ENCODE measurements at regions not wholly inside any gene's neighbourhood (a gene's known extent, or its start where the extent isn't known, plus 50 kb on each side); places are given as distances from the start of the nearest gene placed in this dataset.

DNA sequence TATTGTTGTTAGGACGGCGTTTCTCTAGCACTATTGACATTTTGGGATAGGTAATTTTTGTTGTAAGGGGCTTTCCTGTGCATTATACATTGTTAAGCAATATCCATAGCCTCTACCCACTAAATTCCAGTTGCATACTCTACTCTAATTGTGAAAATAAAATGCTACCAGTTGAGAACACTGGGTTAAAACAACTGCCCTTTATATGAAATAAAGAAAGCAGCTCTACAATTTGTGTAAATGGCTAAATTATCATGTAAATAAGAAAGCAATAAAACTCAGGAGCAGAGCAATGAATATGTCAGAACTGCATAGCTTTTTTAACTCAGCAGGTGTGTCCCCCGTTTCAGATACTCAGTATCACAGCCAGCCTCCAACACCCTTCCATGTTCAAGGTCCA is 812.7 kb upstream of the NRXN1 start:
- Mint-ChIP-seq H3K27ac (no peak overlapping the region), H3K36me3 (no peaks in the 10 kb centered on the region), H3K4me3 (no peak overlapping the region), H3K9me3 (peaks cover 0 to 43% (median 8%) of the 10 kb centered on the region in 5 donors), H3K4me1 (no peaks in the 10 kb centered on the region), H3K27me3 (peaks cover 0 to 2% of the 10 kb centered on the region in 2 donors)
- ChIA-PET CTCF (no interaction called here), POLR2A (no interaction called here)
- H3K27ac ChIP-seq (ENCODE audit: low read depth, low read length): no peak overlapping the region
- no peaks in the 10 kb centered on the region for H3K4me1 ChIP-seq (ENCODE audit: insufficient read depth, low read length)
- no peak for DNase-seq
- H3K4me3 ChIP-seq (ENCODE audit: low read length): no peak overlapping the region
- H3K36me3 ChIP-seq (ENCODE audit: insufficient read depth, low read length): no peaks in the 10 kb centered on the region
- H3K9me3 ChIP-seq (ENCODE audit: low read length): no peaks in the 10 kb centered on the region
- no peaks in the 10 kb centered on the region for H3K27me3 ChIP-seq (ENCODE audit: insufficient read depth, low read length, poor library complexity, severe bottlenecking)

- DNase-seq: no peak
- CTCF ChIA-PET: no interaction called here
- Histone ChIP-seq H3K9me3 (ENCODE audit: low read length) (no peaks in the 10 kb centered on the region), H3K27ac (ENCODE audit: low read depth, low read length) (no peak overlapping the region), H3K4me3 (ENCODE audit: low read length) (no peak overlapping the region), H3K4me1 (ENCODE audit: insufficient read depth, low read length) (no peaks in the 10 kb centered on the region), H3K27me3 (ENCODE audit: insufficient read depth, low read length, poor library complexity, severe bottlenecking) (no peaks in the 10 kb centered on the region), H3K36me3 (ENCODE audit: insufficient read depth, low read length) (no peaks in the 10 kb centered on the region)
- Mint-ChIP-seq H3K4me3 (no peak overlapping the region), H3K4me1 (no peaks in the 10 kb centered on the region), H3K36me3 (no peaks in the 10 kb centered on the region), H3K27me3 (no peaks in the 10 kb centered on the region), H3K9me3 (peaks cover 2 to 30% (median 4%) of the 10 kb centered on the region in 5 donors), H3K27ac (no peak overlapping the region)
- POLR2A ChIA-PET: no interaction called here
These were observed 797.5 kb upstream of the NRXN1 start for GRCh38 chr2:51829477-51829876.

DNA sequence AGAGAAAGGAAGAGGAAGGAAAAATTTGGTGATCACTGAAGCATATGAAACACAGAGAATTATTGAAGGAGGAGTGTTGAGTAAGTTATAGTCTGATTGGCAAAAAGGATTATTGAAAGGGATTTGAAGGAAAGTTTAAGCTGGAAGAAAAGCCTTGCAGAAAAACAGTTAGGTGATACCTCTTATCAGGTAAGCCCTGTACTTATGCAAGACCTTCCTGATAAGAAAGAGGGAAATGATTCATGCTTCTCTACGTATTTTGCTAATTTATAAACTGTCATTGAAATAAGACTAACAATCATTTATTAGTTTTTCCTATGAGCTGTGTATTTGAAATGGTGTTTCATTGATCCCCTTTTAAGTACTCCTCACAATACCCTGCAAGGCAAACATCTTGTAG is 793.9 kb upstream of the NRXN1 start:
- Mint-ChIP-seq H3K4me3 (no peak overlapping the region), H3K27me3 (no peaks in the 10 kb centered on the region), H3K27ac (no peak overlapping the region), H3K9me3 (peaks cover 2 to 41% (median 4%) of the 10 kb centered on the region in 5 donors), H3K4me1 (no peaks in the 10 kb centered on the region), H3K36me3 (no peaks in the 10 kb centered on the region)
- H3K36me3 ChIP-seq (ENCODE audit: insufficient read depth, low read length): no peaks in the 10 kb centered on the region
- H3K9me3 ChIP-seq (ENCODE audit: low read length): no peaks in the 10 kb centered on the region
- no peak overlapping the region for H3K4me3 ChIP-seq (ENCODE audit: low read length)
- no peak overlapping the region for H3K27ac ChIP-seq (ENCODE audit: low read depth, low read length)
- CTCF ChIA-PET: no interaction called here
- no peak for DNase-seq
- POLR2A ChIA-PET: no interaction called here
- no peaks in the 10 kb centered on the region for H3K27me3 ChIP-seq (ENCODE audit: insufficient read depth, low read length, poor library complexity, severe bottlenecking)
- no peaks in the 10 kb centered on the region for H3K4me1 ChIP-seq (ENCODE audit: insufficient read depth, low read length)

DNA sequence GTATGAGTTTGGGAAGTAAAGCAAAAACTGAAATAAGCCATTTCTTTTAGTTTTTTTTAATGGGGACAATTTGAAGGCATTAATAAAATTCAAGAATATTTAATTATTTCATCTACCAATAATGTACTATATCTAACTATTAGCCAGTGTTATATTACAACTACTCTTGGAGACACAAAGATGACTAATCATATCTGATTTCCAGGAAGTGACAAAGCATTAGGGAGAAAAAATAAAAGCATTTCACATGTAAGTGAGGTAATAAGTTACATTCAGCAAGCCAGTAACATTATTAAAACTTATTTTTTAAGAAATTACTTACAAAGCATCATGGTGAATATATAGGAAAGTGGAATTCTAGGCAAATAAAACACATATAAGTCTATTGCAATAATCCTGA is 781.3 kb upstream of the NRXN1 start:
- Histone ChIP-seq H3K36me3 (ENCODE audit: insufficient read depth, low read length) (no peaks in the 10 kb centered on the region), H3K4me1 (ENCODE audit: insufficient read depth, low read length) (no peaks in the 10 kb centered on the region), H3K27ac (ENCODE audit: low read depth, low read length) (no peak overlapping the region), H3K27me3 (ENCODE audit: insufficient read depth, low read length, poor library complexity, severe bottlenecking) (no peaks in the 10 kb centered on the region), H3K9me3 (ENCODE audit: low read length) (no peaks in the 10 kb centered on the region), H3K4me3 (ENCODE audit: low read length) (no peak overlapping the region)
- no peak overlapping the region for H3K27ac Mint-ChIP-seq
- no peaks in the 10 kb centered on the region for H3K4me1 Mint-ChIP-seq
- H3K9me3 Mint-ChIP-seq: peaks cover 0 to 37% (median 4%) of the 10 kb centered on the region in 5 donors
- no peak overlapping the region for H3K4me3 Mint-ChIP-seq
- no peak for DNase-seq
- H3K27me3 Mint-ChIP-seq: no peaks in the 10 kb centered on the region
- H3K36me3 Mint-ChIP-seq: no peaks in the 10 kb centered on the region
- POLR2A ChIA-PET: no interaction called here
- CTCF ChIA-PET: no interaction called here

DNA sequence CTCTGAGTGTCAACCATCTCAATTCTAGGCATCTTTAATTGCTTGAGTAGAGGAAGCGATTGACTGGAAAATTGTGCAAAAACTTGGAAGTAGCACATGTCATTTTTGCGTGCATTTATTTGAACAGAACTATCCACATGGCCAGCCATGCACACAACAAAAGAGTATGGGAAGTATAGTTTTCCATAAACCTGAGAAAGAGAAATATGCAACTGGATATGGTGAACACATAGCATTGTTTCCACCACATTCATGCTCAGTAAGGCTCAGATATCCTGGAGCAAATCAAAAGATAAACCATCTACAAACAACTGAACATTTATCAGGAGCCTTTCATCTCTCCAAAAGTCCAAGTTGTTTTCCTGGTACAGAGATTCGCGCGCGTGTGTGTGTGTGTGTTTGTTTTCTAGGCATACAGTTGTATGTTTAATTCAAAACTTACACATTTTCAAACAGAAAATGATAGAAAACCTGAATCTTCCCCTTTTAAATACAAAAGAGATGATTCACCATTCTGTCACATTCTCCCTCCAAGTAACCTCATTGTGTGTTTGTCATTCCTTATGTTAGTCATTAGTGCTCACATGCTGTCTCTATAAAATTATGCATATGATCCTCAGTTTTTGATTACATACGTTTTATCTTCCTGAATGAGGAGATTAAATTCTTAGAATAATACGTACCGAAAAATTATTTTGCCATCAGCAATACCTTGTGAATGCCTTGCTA is 780.4 kb upstream of the NRXN1 start:
- no peak for DNase-seq
- Histone ChIP-seq H3K36me3 (ENCODE audit: insufficient read depth, low read length) (no peaks in the 10 kb centered on the region), H3K27ac (ENCODE audit: low read depth, low read length) (no peak overlapping the region), H3K4me1 (ENCODE audit: insufficient read depth, low read length) (no peaks in the 10 kb centered on the region), H3K9me3 (ENCODE audit: low read length) (no peaks in the 10 kb centered on the region), H3K4me3 (ENCODE audit: low read length) (no peak overlapping the region), H3K27me3 (ENCODE audit: insufficient read depth, low read length, poor library complexity, severe bottlenecking) (no peaks in the 10 kb centered on the region)
- Mint-ChIP-seq H3K27ac (no peak overlapping the region), H3K9me3 (peaks cover 0 to 35% (median 4%) of the 10 kb centered on the region in 5 donors), H3K4me3 (no peak overlapping the region), H3K4me1 (no peaks in the 10 kb centered on the region), H3K36me3 (no peaks in the 10 kb centered on the region), H3K27me3 (no peaks in the 10 kb centered on the region)
- POLR2A ChIA-PET: no interaction called here
- CTCF ChIA-PET: no interaction called here

DNA sequence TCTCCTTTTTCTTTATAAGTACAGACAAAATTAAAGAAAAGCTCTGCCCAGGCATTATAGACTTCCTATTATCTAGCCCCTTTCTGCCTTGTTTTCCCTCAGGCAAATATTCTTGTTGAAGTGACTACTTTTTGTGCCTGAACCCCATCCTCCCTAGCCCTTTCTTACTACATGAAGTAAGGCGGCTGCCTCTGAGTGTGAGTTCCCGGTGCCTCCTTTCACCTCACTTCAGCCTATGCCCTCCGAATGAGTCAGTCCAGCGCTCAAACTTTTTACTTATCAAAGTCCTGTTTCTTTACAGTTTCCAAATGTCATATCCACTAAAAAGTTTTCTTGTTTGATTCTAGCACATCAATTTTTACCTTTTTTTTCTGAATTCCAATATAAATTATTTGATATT is 778.3 kb upstream of the NRXN1 start:
- ChIA-PET CTCF (no interaction called here), POLR2A (no interaction called here)

DNA sequence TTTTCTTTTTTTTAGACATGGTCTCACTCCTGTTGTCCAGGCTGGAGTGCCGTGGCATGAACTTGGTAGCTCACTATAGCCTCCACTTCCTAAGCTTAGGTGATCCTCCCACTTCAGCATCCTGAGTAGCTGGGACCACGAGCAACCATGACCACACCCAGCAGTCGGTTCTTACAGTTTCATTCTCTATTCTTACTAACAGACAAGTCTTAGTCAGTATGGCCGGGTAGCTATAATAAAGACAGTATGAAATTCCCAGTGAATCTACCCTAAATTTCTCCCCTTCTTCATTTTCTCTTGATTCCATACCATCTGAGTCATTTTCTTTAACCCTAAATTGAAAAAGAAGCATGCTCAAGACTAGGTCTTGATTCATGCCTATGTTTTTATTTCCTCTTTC is 775.3 kb upstream of the NRXN1 start:
- CTCF ChIA-PET: no interaction called here
- Histone ChIP-seq H3K36me3 (ENCODE audit: insufficient read depth, low read length) (no peaks in the 10 kb centered on the region), H3K4me1 (ENCODE audit: insufficient read depth, low read length) (no peaks in the 10 kb centered on the region), H3K27me3 (ENCODE audit: insufficient read depth, low read length, poor library complexity, severe bottlenecking) (no peaks in the 10 kb centered on the region), H3K27ac (ENCODE audit: low read depth, low read length) (no peak overlapping the region), H3K4me3 (ENCODE audit: low read length) (no peak overlapping the region), H3K9me3 (ENCODE audit: low read length) (no peaks in the 10 kb centered on the region)
- no peak for DNase-seq
- Mint-ChIP-seq H3K9me3 (peaks cover 5 to 26% (median 8%) of the 10 kb centered on the region in 5 donors), H3K4me1 (no peaks in the 10 kb centered on the region), H3K27me3 (no peaks in the 10 kb centered on the region), H3K27ac (peak overlapping the region in 1 of 8 donors; percentile 16), H3K36me3 (no peaks in the 10 kb centered on the region), H3K4me3 (no peak overlapping the region)
- POLR2A ChIA-PET: no interaction called here

More for the DNA sequence above, 778.3 kb upstream of the NRXN1 start:
- Mint-ChIP-seq H3K4me1 (no peaks in the 10 kb centered on the region), H3K27ac (no peak overlapping the region), H3K36me3 (no peaks in the 10 kb centered on the region), H3K9me3 (peaks cover 4 to 27% (median 5%) of the 10 kb centered on the region in 5 donors), H3K27me3 (no peaks in the 10 kb centered on the region), H3K4me3 (no peak overlapping the region)
- H3K9me3 ChIP-seq (ENCODE audit: low read length): no peaks in the 10 kb centered on the region
- no peak overlapping the region for H3K4me3 ChIP-seq (ENCODE audit: low read length)
- DNase-seq: no peak
- no peaks in the 10 kb centered on the region for H3K4me1 ChIP-seq (ENCODE audit: insufficient read depth, low read length)
- H3K36me3 ChIP-seq (ENCODE audit: insufficient read depth, low read length): no peaks in the 10 kb centered on the region
- H3K27me3 ChIP-seq (ENCODE audit: insufficient read depth, low read length, poor library complexity, severe bottlenecking): no peaks in the 10 kb centered on the region
- H3K27ac ChIP-seq (ENCODE audit: low read depth, low read length): no peak overlapping the region

- Histone ChIP-seq H3K27ac (ENCODE audit: low read depth, low read length) (no peak overlapping the region), H3K27me3 (ENCODE audit: insufficient read depth, low read length, poor library complexity, severe bottlenecking) (no peaks in the 10 kb centered on the region), H3K36me3 (ENCODE audit: insufficient read depth, low read length) (no peaks in the 10 kb centered on the region), H3K9me3 (ENCODE audit: low read length) (no peaks in the 10 kb centered on the region), H3K4me1 (ENCODE audit: insufficient read depth, low read length) (no peaks in the 10 kb centered on the region), H3K4me3 (ENCODE audit: low read length) (no peak overlapping the region)
- DNase-seq: no peak
- Mint-ChIP-seq H3K4me1 (no peaks in the 10 kb centered on the region), H3K27ac (no peak overlapping the region), H3K27me3 (no peaks in the 10 kb centered on the region), H3K4me3 (no peak overlapping the region), H3K36me3 (no peaks in the 10 kb centered on the region), H3K9me3 (peaks cover 5 to 30% (median 17%) of the 10 kb centered on the region in 5 donors)
- POLR2A ChIA-PET: no interaction called here
- CTCF ChIA-PET: no interaction called here
These were observed 763.4 kb upstream of the NRXN1 start for GRCh38 chr2:51795248-51795888.

Data from CD8-positive, alpha-beta memory T cell (primary cell).